RWPE1 (cell line): ENCODE measurements at regions not wholly inside any gene's neighbourhood (a gene's known extent, or its start where the extent isn't known, plus 50 kb on each side); places are given as distances from the start of the nearest gene placed in this dataset.

Source experiments
- CTCF ChIA-PET: fragments of 350-600 bp; sonication (Branson Sonifier 250); formaldehyde crosslinking; extraction: SDS; loops from one replicate; lab custom pipeline; 2021; lab: Yijun Ruan, JAX
- POLR2A ChIA-PET: fragments of 400-600 bp; formaldehyde crosslinking; extraction: SDS; loops from one replicate; lab custom pipeline; 2020; ENCODE audit warnings: antibody characterized with exemption; ENCODE audit not compliant: low non-redundant PET; lab: Yijun Ruan, JAX
- DNase-seq: peaks from one replicate; pipeline ENCODE4 v3.0.0; 2012; ENCODE audit warnings: low spot score
- H3K27ac ChIP-seq: fragments of 450-650 bp; 2 replicates; pipeline ENCODE4 v1.5.1; 2017
- TF ChIP-seq, protein P1 (sequence below): fragments of 450-650 bp; conservative IDR thresholded peaks from 2 replicates; pipeline ENCODE4 v1.5.1; 2017; ENCODE audit warnings: low read depth, mild to moderate bottlenecking

DNA sequence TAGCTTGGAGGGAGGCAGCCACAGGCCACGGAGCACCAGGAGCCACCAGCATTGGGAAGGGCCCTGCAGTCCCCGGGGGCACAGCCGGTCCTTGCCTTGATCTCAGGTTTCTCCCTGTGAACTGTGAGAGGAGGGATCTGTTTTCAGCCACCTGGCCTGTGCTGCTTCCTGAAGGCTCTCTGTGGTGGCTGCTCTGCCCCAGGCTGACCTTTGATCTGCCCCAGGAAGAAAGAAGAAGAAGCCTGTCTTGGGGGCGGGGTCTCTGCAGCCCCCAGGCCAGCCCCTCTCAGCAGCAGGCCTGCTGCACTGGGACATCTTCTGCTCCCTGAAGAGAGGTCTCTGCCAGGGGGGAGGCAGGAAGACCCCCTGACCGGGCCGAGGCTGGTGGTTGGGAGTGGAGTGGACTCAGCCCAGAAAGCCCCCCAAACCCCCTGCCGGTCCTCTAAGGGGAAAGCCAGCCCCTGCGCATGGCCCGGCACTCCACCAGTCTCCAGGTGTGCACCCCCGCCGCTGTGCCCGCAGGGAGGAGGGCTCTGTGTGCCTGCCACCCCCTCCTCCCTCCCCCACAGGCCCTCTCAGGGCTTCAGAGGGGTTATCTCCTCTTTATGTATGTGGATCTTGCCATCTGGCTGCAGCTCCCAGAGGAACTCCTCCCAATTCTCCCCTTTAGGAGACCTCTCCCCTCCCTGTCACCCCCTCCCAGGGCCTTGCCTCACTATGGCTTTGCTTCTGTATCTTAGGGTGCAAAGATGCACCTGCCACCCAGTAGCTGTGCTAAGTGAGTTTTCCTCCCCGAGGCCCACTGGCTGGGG lies 675.3 kb downstream of the BRD1 start:
- POLR2A ChIA-PET, result no interaction called here
- no peak for DNase-seq

DNA sequence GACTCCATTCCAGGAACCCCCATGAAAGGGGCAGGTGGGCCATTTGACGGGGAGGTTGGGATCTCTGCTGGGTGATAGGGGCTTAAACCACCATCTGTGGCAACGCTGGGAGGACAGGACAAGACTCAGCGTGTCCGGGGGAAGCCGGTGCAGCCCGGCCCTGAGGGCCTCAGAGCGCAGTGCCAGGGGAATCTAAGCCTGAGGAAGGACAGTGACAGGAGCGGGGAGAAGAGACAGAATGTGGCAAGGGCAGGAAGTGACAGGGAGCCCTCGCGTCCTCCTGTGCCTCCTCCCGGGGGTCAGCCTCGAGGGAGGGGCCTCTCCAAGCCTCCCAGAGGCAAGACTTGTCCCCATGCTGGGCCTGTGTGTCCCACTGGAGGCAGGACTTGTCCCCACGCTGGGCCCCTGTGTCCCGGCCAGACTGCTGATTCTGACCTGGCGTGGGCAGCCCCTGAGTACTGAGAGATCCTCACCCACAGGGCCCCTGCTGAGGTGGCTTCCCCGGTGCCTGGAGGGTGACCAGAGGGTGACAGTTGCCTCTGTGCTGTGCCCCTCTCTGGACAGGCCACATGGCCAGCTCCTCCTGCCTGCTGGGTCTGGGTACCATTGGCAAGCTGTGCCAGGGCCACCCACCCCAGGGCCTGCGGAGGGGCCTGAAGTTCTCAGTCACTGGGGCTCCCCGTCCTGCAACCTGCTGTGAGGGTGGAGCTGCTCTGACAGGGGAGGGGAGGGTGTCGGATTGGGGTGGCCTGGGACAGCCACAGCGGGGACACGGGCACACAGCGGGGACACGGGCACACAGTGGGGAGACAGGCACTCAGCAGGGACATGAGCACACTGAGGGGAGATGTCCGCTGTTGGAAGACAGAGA lies 676.2 kb downstream of the BRD1 start:
- POLR2A ChIA-PET, result no interaction called here
- CTCF ChIA-PET, result no interaction called here
- no peak for DNase-seq
- H3K27ac ChIP-seq, result no peak overlapping the region
- TF ChIP-seq, protein P1, sequence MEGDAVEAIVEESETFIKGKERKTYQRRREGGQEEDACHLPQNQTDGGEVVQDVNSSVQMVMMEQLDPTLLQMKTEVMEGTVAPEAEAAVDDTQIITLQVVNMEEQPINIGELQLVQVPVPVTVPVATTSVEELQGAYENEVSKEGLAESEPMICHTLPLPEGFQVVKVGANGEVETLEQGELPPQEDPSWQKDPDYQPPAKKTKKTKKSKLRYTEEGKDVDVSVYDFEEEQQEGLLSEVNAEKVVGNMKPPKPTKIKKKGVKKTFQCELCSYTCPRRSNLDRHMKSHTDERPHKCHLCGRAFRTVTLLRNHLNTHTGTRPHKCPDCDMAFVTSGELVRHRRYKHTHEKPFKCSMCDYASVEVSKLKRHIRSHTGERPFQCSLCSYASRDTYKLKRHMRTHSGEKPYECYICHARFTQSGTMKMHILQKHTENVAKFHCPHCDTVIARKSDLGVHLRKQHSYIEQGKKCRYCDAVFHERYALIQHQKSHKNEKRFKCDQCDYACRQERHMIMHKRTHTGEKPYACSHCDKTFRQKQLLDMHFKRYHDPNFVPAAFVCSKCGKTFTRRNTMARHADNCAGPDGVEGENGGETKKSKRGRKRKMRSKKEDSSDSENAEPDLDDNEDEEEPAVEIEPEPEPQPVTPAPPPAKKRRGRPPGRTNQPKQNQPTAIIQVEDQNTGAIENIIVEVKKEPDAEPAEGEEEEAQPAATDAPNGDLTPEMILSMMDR, result no peak

More for the DNA sequence above, 675.3 kb downstream of the BRD1 start:
- H3K27ac ChIP-seq, result no peak overlapping the region
- CTCF ChIA-PET, result no interaction called here
- TF ChIP-seq, protein P1, result no peak

DNA sequence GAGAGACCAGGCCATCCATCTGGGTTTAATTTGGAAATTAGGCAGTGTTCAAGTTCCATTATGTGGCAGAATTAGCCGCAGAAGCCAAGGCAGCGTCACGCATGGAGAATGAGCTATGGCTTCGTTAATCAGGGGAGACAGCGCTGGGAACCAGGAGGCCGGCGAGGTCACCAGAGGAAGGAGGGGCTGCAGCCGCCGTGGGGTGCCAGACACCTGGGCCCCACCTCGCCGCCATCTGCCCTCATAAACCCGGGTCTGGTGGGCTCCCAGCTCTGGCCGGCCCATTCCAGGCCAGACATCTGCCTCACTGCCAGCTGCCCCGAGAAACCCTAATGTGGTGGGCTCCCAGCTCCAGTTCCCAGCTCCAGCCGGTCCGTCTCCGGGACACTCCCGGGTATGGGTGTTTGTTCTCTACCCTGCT lies 676.9 kb downstream of the BRD1 start:
- H3K27ac ChIP-seq, result no peak overlapping the region
- TF ChIP-seq, protein P1, result no peak
- CTCF ChIA-PET, result no interaction called here
- POLR2A ChIA-PET, result no interaction called here
- DNase-seq, result no peak

DNA sequence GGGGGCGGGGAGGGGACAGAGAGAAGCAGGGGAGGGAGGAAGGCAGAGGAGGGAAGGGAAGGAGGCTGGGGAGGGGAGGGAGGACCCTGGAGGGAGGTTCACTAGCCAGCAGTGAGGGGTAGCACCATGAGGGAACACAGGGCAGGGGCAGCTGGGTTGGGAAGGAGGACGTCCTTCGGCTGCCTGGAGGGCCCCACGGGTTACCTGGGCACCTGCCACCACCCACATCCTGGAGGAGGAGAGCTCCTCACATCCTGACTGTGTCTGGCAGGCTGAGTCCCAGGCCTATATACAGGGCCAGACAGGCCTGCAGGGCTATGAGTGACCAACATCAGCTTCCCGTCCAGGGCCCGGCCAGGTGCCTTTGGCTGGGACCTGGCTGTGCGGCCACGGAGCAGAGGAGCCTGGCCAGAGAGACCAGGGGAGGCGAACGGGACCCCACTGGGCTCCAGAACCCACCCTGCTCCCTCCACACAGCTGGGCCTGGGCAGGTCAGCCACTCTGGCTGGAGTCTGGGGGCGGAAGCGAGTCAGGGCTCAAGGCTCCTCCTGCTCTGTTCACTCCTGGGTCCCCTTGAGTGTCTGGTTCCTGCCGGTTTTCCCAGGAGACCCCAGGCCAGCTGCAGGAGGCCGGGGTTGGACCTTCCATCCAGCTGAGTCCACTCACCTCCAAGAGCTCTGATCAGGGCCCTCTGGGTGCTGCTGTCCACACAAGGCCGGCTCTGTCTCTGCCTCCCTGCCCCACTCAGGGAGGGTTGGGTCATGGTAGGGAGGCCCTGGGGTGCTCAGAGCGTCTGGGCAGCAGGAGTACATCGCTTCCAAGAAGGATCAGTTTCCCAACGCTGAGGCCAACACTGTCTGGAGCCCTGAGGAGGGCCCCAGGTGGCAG lies 677.7 kb downstream of the BRD1 start:
- ChIA-PET CTCF (no interaction called here), POLR2A (no interaction called here)
- no peak for DNase-seq
- H3K27ac ChIP-seq, result no peak overlapping the region
- TF ChIP-seq, protein P1, result no peak

DNA sequence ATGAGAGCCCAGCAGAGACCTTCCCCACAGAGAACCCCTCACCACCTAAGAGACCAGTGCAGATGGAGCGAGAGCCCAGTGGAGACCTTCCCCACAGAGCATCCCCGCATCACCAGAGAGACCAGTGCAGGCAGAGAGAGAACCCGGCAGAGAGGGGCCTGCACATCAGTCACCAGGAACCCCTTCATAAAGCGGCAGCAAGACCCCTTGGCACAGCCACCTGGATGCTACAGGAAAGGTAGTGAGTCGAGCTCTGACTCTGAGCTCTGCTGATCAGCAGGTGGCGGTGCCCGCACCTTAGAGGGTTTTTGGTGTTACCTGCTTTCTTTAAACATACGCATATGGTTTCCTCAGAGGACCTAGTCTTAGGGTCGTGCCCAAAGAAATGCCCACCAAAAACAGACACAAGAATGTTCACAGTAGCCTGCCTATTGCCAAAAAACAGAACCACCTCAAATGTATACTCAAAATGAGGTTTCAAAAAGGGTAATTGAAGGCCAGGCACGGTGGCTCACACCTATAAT lies 678.7 kb downstream of the BRD1 start:
- TF ChIP-seq, protein P1, result no peak
- no peak overlapping the region for H3K27ac ChIP-seq
- POLR2A ChIA-PET, result no interaction called here
- CTCF ChIA-PET, result no interaction called here
- DNase-seq, result no peak
